ENCODE measurements at regions not wholly inside any gene's neighbourhood (a gene's known extent, or its start where the extent isn't known, plus 50 kb on each side); places are given as distances from the start of the nearest gene placed in this dataset.

GRCh38 chr7:9023675-9024294 lies 590.4 kb downstream of the NXPH1 start:
- TF ChIP-seq, protein P1, sequence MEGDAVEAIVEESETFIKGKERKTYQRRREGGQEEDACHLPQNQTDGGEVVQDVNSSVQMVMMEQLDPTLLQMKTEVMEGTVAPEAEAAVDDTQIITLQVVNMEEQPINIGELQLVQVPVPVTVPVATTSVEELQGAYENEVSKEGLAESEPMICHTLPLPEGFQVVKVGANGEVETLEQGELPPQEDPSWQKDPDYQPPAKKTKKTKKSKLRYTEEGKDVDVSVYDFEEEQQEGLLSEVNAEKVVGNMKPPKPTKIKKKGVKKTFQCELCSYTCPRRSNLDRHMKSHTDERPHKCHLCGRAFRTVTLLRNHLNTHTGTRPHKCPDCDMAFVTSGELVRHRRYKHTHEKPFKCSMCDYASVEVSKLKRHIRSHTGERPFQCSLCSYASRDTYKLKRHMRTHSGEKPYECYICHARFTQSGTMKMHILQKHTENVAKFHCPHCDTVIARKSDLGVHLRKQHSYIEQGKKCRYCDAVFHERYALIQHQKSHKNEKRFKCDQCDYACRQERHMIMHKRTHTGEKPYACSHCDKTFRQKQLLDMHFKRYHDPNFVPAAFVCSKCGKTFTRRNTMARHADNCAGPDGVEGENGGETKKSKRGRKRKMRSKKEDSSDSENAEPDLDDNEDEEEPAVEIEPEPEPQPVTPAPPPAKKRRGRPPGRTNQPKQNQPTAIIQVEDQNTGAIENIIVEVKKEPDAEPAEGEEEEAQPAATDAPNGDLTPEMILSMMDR (IDR thresholded peaks at IDR 0.05), result no peak
- no peak for TF ChIP-seq POLR2A (IDR thresholded peaks at IDR 0.05)
